WTC11 (cell line): ENCODE measurements at regions not wholly inside any gene's neighbourhood (a gene's known extent, or its start where the extent isn't known, plus 50 kb on each side); places are given as distances from the start of the nearest gene placed in this dataset.

Experiments
- ESRRA ChIP-seq: sonication (generic); formaldehyde crosslinking; IDR thresholded peaks from 2 replicates; pipeline ENCODE4 v1.8.1; 2022; ENCODE audit warnings: mild to moderate bottlenecking, missing genetic modification reagents, borderline replicate concordance
- ZNF263 ChIP-seq: sonication (generic); formaldehyde crosslinking; IDR thresholded peaks from 2 replicates; pipeline ENCODE4 v1.8.1; 2022; ENCODE audit warnings: low read depth, mild to moderate bottlenecking, moderate library complexity, missing genetic modification reagents
- TF ChIP-seq, protein P1 (sequence below): fragments of 200-600 bp; IDR thresholded peaks from 2 replicates; pipeline ENCODE4 v1.8.0; 2022; ENCODE audit warnings: antibody characterized with exemption
- TF ChIP-seq, protein P2 (sequence below): sonication (generic); formaldehyde crosslinking; conservative IDR thresholded peaks from 2 replicates; pipeline ENCODE4 v1.8.1; 2022; ENCODE audit warnings: mild to moderate bottlenecking, missing genetic modification reagents

- TF ChIP-seq, protein P1, sequence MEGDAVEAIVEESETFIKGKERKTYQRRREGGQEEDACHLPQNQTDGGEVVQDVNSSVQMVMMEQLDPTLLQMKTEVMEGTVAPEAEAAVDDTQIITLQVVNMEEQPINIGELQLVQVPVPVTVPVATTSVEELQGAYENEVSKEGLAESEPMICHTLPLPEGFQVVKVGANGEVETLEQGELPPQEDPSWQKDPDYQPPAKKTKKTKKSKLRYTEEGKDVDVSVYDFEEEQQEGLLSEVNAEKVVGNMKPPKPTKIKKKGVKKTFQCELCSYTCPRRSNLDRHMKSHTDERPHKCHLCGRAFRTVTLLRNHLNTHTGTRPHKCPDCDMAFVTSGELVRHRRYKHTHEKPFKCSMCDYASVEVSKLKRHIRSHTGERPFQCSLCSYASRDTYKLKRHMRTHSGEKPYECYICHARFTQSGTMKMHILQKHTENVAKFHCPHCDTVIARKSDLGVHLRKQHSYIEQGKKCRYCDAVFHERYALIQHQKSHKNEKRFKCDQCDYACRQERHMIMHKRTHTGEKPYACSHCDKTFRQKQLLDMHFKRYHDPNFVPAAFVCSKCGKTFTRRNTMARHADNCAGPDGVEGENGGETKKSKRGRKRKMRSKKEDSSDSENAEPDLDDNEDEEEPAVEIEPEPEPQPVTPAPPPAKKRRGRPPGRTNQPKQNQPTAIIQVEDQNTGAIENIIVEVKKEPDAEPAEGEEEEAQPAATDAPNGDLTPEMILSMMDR = no peak
- no peak for TF ChIP-seq ESRRA (CRISPR knock-in tag)
- no peak for TF ChIP-seq ZNF263 (CRISPR knock-in tag)
- TF ChIP-seq, protein P2, sequence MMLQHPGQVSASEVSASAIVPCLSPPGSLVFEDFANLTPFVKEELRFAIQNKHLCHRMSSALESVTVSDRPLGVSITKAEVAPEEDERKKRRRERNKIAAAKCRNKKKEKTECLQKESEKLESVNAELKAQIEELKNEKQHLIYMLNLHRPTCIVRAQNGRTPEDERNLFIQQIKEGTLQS = no peak
Observed at GRCh38 chr15:37882640-37883039, 51.8 kb upstream of the TMCO5A start.
